ENCODE measurements at regions not wholly inside any gene's neighbourhood (a gene's known extent, or its start where the extent isn't known, plus 50 kb on each side); places are given as distances from the start of the nearest gene placed in this dataset.
"Not testable (repeated sequence)": the region's sequence is repeated elsewhere in the genome, so short reads cannot be mapped to it uniquely, and the experiment has no call there.

DNA sequence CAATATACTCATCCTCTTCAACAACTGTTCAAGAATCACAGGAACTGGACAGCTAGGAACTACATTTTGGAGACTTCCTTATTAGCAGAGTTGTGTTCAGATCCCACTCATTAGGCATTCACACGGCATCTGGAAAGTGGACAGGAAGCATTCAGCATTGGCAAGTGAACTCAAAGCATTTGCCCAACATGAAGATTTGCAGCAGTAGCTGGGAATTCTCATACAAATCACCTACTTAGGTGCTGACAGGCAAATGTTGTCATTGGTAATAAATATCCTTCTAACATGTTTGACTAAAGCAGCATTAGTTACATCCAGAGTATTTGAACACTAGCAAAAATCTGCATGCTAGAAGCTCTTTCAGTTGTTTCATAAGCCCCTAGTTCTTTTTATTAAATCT is 350.8 kb downstream of the PTH2R start:
- Histone ChIP-seq H3K4me3 (IDR thresholded peaks at IDR 0.05; ENCODE audit: insufficient read depth, low read depth, low read length) (no peak overlapping the region), H4K20me1 (ENCODE audit: insufficient read depth) (no peaks in the 10 kb centered on the region), H2AFZ (ENCODE audit: low read depth) (no peak overlapping the region), H3K27me3 (ENCODE audit: insufficient read depth, low read depth) (no peaks in the 10 kb centered on the region), H3K4me1 (ENCODE audit: low read depth, poor library complexity, severe bottlenecking) (no peaks in the 10 kb centered on the region), H3K4me2 (no peak overlapping the region), H3K9ac (no peak overlapping the region), H3K27ac (no peak overlapping the region), H3K36me3 (ENCODE audit: insufficient read depth) (no peaks in the 10 kb centered on the region), H3K79me2 (ENCODE audit: insufficient read depth, low read depth) (no peaks in the 10 kb centered on the region)
- TF ChIP-seq, protein P1, sequence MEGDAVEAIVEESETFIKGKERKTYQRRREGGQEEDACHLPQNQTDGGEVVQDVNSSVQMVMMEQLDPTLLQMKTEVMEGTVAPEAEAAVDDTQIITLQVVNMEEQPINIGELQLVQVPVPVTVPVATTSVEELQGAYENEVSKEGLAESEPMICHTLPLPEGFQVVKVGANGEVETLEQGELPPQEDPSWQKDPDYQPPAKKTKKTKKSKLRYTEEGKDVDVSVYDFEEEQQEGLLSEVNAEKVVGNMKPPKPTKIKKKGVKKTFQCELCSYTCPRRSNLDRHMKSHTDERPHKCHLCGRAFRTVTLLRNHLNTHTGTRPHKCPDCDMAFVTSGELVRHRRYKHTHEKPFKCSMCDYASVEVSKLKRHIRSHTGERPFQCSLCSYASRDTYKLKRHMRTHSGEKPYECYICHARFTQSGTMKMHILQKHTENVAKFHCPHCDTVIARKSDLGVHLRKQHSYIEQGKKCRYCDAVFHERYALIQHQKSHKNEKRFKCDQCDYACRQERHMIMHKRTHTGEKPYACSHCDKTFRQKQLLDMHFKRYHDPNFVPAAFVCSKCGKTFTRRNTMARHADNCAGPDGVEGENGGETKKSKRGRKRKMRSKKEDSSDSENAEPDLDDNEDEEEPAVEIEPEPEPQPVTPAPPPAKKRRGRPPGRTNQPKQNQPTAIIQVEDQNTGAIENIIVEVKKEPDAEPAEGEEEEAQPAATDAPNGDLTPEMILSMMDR (conservative IDR thresholded peaks at IDR 0.05; ENCODE audit: low read depth, low read length) = no peak

DNA sequence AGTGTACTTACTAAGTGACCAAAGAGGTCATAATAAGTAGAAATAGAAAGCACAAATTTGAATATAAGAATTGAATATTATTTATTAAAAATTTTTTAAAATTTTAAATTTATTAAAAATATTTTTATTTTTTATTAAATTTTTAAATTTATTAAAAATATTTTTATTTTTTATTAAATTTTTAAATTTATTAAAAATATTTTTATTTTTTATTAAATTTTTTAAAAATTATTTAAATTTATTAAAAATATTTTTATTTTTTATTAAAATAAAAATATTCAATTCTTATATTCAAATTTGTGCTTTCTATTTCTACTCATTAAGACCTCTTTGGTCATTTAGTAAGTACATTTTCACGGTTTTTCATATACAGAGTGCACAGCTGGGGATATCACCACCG is 366.5 kb downstream of the PTH2R start:
- H3K27ac ChIP-seq; H3K9ac ChIP-seq; H3K4me1 ChIP-seq (ENCODE audit: low read depth, poor library complexity, severe bottlenecking); H3K4me2 ChIP-seq; H3K36me3 ChIP-seq (ENCODE audit: insufficient read depth); H3K79me2 ChIP-seq (ENCODE audit: insufficient read depth, low read depth); H3K4me3 ChIP-seq (IDR thresholded peaks at IDR 0.05; ENCODE audit: insufficient read depth, low read depth, low read length); H4K20me1 ChIP-seq (ENCODE audit: insufficient read depth); H3K27me3 ChIP-seq (ENCODE audit: insufficient read depth, low read depth); H2AFZ ChIP-seq (ENCODE audit: low read depth): not testable (repeated sequence)

DNA sequence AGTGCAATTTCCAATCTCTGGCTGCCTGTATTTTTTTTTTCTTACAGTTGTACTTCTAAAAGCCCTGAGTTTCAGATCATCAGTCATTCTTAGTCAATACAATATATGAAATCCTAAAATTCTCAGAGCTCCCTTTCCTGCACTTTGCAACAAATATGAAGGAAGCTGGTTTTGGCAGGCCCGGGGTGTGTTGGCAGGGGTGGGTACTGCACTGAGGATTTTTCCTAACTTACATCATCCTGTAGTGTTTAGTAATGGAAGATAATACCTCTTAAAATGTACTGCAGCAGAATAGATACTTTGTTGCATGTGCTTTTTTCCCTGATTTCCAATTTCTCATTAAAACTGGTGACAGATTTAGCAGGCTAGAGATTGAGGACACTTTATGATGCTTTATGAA is 374.6 kb downstream of the PTH2R start:
- Histone ChIP-seq H3K36me3 (ENCODE audit: insufficient read depth) (no peaks in the 10 kb centered on the region), H3K4me3 (IDR thresholded peaks at IDR 0.05; ENCODE audit: insufficient read depth, low read depth, low read length) (no peak overlapping the region), H3K9ac (no peak overlapping the region), H3K4me2 (no peak overlapping the region), H4K20me1 (ENCODE audit: insufficient read depth) (no peaks in the 10 kb centered on the region), H2AFZ (ENCODE audit: low read depth) (no peak overlapping the region), H3K27ac (no peak overlapping the region), H3K27me3 (ENCODE audit: insufficient read depth, low read depth) (no peaks in the 10 kb centered on the region), H3K79me2 (ENCODE audit: insufficient read depth, low read depth) (no peaks in the 10 kb centered on the region), H3K4me1 (ENCODE audit: low read depth, poor library complexity, severe bottlenecking) (no peaks in the 10 kb centered on the region)
- TF ChIP-seq, protein P1 (conservative IDR thresholded peaks at IDR 0.05; ENCODE audit: low read depth, low read length) = no peak

DNA sequence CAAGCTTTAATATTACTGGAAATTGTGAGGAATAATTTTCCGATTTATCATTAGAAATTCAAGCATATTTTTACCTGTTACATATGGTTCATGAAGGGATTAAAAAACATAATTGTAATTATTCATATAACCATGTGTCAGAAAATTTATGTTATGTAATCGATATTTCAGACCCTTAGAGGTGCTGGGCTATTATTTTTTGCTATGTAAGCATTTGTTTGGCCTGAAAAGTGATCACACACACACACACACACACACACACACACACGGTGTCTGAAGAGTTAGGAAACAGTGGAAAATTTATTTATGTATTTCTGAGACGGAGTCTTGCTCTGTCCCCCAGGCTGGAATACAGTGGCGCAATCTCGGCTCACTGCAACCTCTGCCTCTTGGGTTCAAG is 375.5 kb downstream of the PTH2R start:
- Histone ChIP-seq H3K4me3 (IDR thresholded peaks at IDR 0.05; ENCODE audit: insufficient read depth, low read depth, low read length) (no peak overlapping the region), H3K4me1 (ENCODE audit: low read depth, poor library complexity, severe bottlenecking) (no peaks in the 10 kb centered on the region), H3K27ac (no peak overlapping the region), H3K27me3 (ENCODE audit: insufficient read depth, low read depth) (no peaks in the 10 kb centered on the region), H3K9ac (no peak overlapping the region), H4K20me1 (ENCODE audit: insufficient read depth) (no peaks in the 10 kb centered on the region), H3K79me2 (ENCODE audit: insufficient read depth, low read depth) (no peaks in the 10 kb centered on the region), H2AFZ (ENCODE audit: low read depth) (no peak overlapping the region), H3K4me2 (no peak overlapping the region), H3K36me3 (ENCODE audit: insufficient read depth) (no peaks in the 10 kb centered on the region)
- TF ChIP-seq, protein P1 (conservative IDR thresholded peaks at IDR 0.05; ENCODE audit: low read depth, low read length) = no peak

GRCh38 chr2:208783184-208783583 is 376.6 kb downstream of the PTH2R start:
- Histone ChIP-seq H3K4me1 (ENCODE audit: low read depth, poor library complexity, severe bottlenecking) (no peaks in the 10 kb centered on the region), H3K9ac (no peak overlapping the region), H3K4me3 (IDR thresholded peaks at IDR 0.05; ENCODE audit: insufficient read depth, low read depth, low read length) (no peak overlapping the region), H3K4me2 (no peak overlapping the region), H3K36me3 (ENCODE audit: insufficient read depth) (no peaks in the 10 kb centered on the region), H4K20me1 (ENCODE audit: insufficient read depth) (no peaks in the 10 kb centered on the region), H2AFZ (ENCODE audit: low read depth) (no peak overlapping the region), H3K27ac (no peak overlapping the region), H3K27me3 (ENCODE audit: insufficient read depth, low read depth) (no peaks in the 10 kb centered on the region), H3K79me2 (ENCODE audit: insufficient read depth, low read depth) (no peaks in the 10 kb centered on the region)
- TF ChIP-seq, protein P1 (conservative IDR thresholded peaks at IDR 0.05; ENCODE audit: low read depth, low read length) = no peak

- not testable (repeated sequence) for H4K20me1 ChIP-seq (ENCODE audit: insufficient read depth); H2AFZ ChIP-seq (ENCODE audit: low read depth); H3K4me2 ChIP-seq; H3K36me3 ChIP-seq (ENCODE audit: insufficient read depth); H3K4me3 ChIP-seq (IDR thresholded peaks at IDR 0.05; ENCODE audit: insufficient read depth, low read depth, low read length); H3K4me1 ChIP-seq (ENCODE audit: low read depth, poor library complexity, severe bottlenecking); H3K79me2 ChIP-seq (ENCODE audit: insufficient read depth, low read depth); H3K27ac ChIP-seq; H3K9ac ChIP-seq; H3K27me3 ChIP-seq (ENCODE audit: insufficient read depth, low read depth)
These were observed 378.2 kb downstream of the PTH2R start for GRCh38 chr2:208784774-208785173.
